Liver (tissue), 8 donors: ENCODE measurements at regions not wholly inside any gene's neighbourhood (a gene's known extent, or its start where the extent isn't known, plus 50 kb on each side); places are given as distances from the start of the nearest gene placed in this dataset.

Experiments used
- DNase-seq: peaks from one replicate; pipeline ENCODE4 v3.0.0-alpha.2; 2017; ENCODE audit warnings: low spot score
- H3K27ac ChIP-seq, 2 donors: one replicate each; pipeline ENCODE4 v1.7.0; 2013; ENCODE audit warnings: inconsistent platforms in 2 of 2, low read length in 2 of 2, control low read depth in 1 of 2, low read depth in 1 of 2, mild to moderate bottlenecking in 1 of 2
- H3K27me3 ChIP-seq, 4 donors: one replicate each; pipeline versions ENCODE4 v1.6.1 to v1.7.0; 2013; ENCODE audit warnings: low read length in 3 of 4, inconsistent platforms in 1 of 4, mild to moderate bottlenecking in 1 of 4, moderate library complexity in 1 of 4; ENCODE audit not compliant: control insufficient read depth in 4 of 4, insufficient read depth in 4 of 4
- H3K36me3 ChIP-seq, 4 donors: one replicate each; pipeline versions ENCODE4 v1.6.1 to v1.7.0; 2013; ENCODE audit warnings: low read length in 3 of 4, mild to moderate bottlenecking in 3 of 4, low read depth in 1 of 4, moderate library complexity in 1 of 4; ENCODE audit not compliant: control insufficient read depth in 4 of 4, insufficient read depth in 3 of 4
- H3K4me1 ChIP-seq, 4 donors: one replicate each; pipeline versions ENCODE4 v1.6.1 to v1.7.0; 2013; ENCODE audit warnings: low read length in 3 of 4, mild to moderate bottlenecking in 3 of 4, moderate library complexity in 1 of 4; ENCODE audit not compliant: control insufficient read depth in 4 of 4, insufficient read depth in 4 of 4
- H3K4me3 ChIP-seq, 3 donors: one replicate each; pipeline versions ENCODE4 v1.6.1 to v1.7.0; 2013; ENCODE audit warnings: low read length in 3 of 3, control low read depth in 1 of 3, low read depth in 1 of 3, mild to moderate bottlenecking in 1 of 3
- H3K9ac ChIP-seq, 2 donors: one replicate each; pipeline ENCODE4 v1.7.0; 2013; ENCODE audit warnings: low read length in 2 of 2, mild to moderate bottlenecking in 2 of 2, moderate library complexity in 2 of 2, control low read depth in 1 of 2, low read depth in 1 of 2
- H3K9me3 ChIP-seq, 4 donors: one replicate each; pipeline versions ENCODE4 v1.6.1 to v1.7.0; 2013; ENCODE audit warnings: low read length in 3 of 4; ENCODE audit not compliant: control insufficient read depth in 4 of 4
- EGR1 ChIP-seq, 2 donors: IDR thresholded peaks; 2 replicates each; pipeline ENCODE4 v1.6.1; 2016 to 2018; ENCODE audit warnings: antibody characterized with exemption in 2 of 2, low read depth in 2 of 2
- FOXA1 ChIP-seq: IDR thresholded peaks from 2 replicates; pipeline ENCODE4 v1.6.1; 2016; ENCODE audit warnings: antibody characterized with exemption
- FOXA2 ChIP-seq: IDR thresholded peaks from 2 replicates; pipeline ENCODE4 v1.6.1; 2016; ENCODE audit warnings: antibody characterized with exemption
- GABPA ChIP-seq, 2 donors: IDR thresholded peaks in 1 of 2; conservative IDR thresholded peaks in 1 of 2; 2 replicates each; pipeline ENCODE4 v1.6.1; 2016; ENCODE audit warnings: antibody characterized with exemption in 2 of 2, mild to moderate bottlenecking in 1 of 2, moderate library complexity in 1 of 2
- HNF4A ChIP-seq, 2 donors: conservative IDR thresholded peaks; 2 replicates each; pipeline ENCODE4 v1.6.1; 2016; ENCODE audit warnings: antibody characterized with exemption in 2 of 2, mild to moderate bottlenecking in 2 of 2
- HNF4G ChIP-seq: IDR thresholded peaks from 2 replicates; pipeline ENCODE4 v1.6.1; 2016; ENCODE audit warnings: antibody characterized with exemption
- JUND ChIP-seq, 2 donors: IDR thresholded peaks; 2 replicates each; pipeline ENCODE4 v1.6.1; 2016; ENCODE audit warnings: antibody characterized with exemption in 2 of 2
- MAX ChIP-seq: IDR thresholded peaks from 2 replicates; pipeline ENCODE4 v1.6.1; 2016; ENCODE audit warnings: antibody characterized with exemption
- NR2F2 ChIP-seq: IDR thresholded peaks from 2 replicates; pipeline ENCODE4 v1.6.1; 2016; ENCODE audit warnings: antibody characterized with exemption
- RAD21 ChIP-seq, 2 donors: IDR thresholded peaks; 2 replicates each; pipeline ENCODE4 v1.6.1; 2016; ENCODE audit warnings: antibody characterized with exemption in 2 of 2, mild to moderate bottlenecking in 2 of 2
- REST ChIP-seq: IDR thresholded peaks from 2 replicates; pipeline ENCODE4 v1.6.1; 2016; ENCODE audit warnings: antibody characterized with exemption, mild to moderate bottlenecking
- RXRA ChIP-seq, 2 donors: IDR thresholded peaks; 2 replicates each; pipeline ENCODE4 v1.6.1; 2017 to 2018; ENCODE audit warnings: antibody characterized with exemption in 2 of 2, mild to moderate bottlenecking in 1 of 2
- SP1 ChIP-seq: IDR thresholded peaks from 2 replicates; pipeline ENCODE4 v1.6.1; 2018; ENCODE audit warnings: antibody characterized with exemption, mild to moderate bottlenecking
- TAF1 ChIP-seq: conservative IDR thresholded peaks from 2 replicates; pipeline ENCODE4 v1.6.1; 2016; ENCODE audit warnings: antibody characterized with exemption, mild to moderate bottlenecking
- YY1 ChIP-seq: IDR thresholded peaks from 2 replicates; pipeline ENCODE4 v1.6.1; 2016; ENCODE audit warnings: antibody characterized with exemption, mild to moderate bottlenecking
- WGBS: extraction: QIAGEN DNeasy Blood & Tissue Kit; methylation state at CpG from one replicate; pipeline ENCODE4 v1.1.7; 2013; 5-methylcytosine and 5-hydroxymethylcytosine counted together
- TF ChIP-seq, protein P1 (sequence below): IDR thresholded peaks from 2 replicates; pipeline ENCODE4 v1.6.1; 2016; ENCODE audit warnings: antibody characterized with exemption
- TF ChIP-seq, protein P2 (sequence below): fragments of 150-350 bp; IDR thresholded peaks from 2 replicates; pipeline ENCODE4 v1.5.1; 2017; ENCODE audit warnings: improper control_type of control experiment, low read depth, low read length; ENCODE audit not compliant: missing input control
- TF ChIP-seq, protein P3 (sequence below): IDR thresholded peaks from 2 replicates; pipeline ENCODE4 v1.6.1; 2016; ENCODE audit warnings: antibody characterized with exemption
- donor health status: healthy.
- donor health status: healthy.
- donor health status: healthy.
- donor health status: healthy.
- donor health status: healthy.

DNA sequence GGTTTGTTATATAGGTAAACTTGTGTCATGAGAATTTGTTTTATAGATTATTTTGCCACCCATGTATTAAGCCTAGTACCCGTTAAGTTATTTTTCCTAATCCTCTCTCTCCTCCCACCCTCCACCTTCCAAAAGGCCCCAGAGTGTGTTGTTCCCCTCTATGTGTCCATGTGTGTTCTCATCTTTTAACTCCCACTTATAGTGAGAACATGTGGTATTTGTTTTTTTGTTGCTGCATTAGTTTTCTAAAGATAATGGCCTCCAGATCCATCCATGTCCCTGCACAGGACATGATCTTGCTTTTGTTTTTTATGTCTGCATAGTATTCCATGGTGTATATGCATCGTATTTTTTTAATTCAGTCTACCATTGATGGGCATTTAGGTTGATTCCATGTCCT lies 1075.6 kb upstream of the CNTNAP5 start:
- Histone ChIP-seq H3K4me3 (no peak overlapping the region), H3K9me3 (no peaks in the 10 kb centered on the region), H3K27ac (no peak overlapping the region), H3K4me1 (no peaks in the 10 kb centered on the region), H3K9ac (no peak overlapping the region), H3K36me3 (no peaks in the 10 kb centered on the region), H3K27me3 (no peaks in the 10 kb centered on the region)
- WGBS: 73% methylated on average over 2 of the region's 2 CpGs
- TF ChIP-seq, protein P1, sequence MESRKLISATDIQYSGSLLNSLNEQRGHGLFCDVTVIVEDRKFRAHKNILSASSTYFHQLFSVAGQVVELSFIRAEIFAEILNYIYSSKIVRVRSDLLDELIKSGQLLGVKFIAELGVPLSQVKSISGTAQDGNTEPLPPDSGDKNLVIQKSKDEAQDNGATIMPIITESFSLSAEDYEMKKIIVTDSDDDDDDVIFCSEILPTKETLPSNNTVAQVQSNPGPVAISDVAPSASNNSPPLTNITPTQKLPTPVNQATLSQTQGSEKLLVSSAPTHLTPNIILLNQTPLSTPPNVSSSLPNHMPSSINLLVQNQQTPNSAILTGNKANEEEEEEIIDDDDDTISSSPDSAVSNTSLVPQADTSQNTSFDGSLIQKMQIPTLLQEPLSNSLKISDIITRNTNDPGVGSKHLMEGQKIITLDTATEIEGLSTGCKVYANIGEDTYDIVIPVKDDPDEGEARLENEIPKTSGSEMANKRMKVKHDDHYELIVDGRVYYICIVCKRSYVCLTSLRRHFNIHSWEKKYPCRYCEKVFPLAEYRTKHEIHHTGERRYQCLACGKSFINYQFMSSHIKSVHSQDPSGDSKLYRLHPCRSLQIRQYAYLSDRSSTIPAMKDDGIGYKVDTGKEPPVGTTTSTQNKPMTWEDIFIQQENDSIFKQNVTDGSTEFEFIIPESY: no peak
- no peak for TF ChIP-seq REST
- TF ChIP-seq HNF4A (conservative IDR thresholded peaks at IDR 0.05): no peak
- no peak for DNase-seq

GRCh38 chr2:122955776-122956175 lies 1069.3 kb upstream of the CNTNAP5 start:
- WGBS: 74% methylated on average over 4 of the region's 4 CpGs
- Histone ChIP-seq H3K27me3 (no peaks in the 10 kb centered on the region), H3K27ac (no peak overlapping the region), H3K4me3 (no peak overlapping the region), H3K36me3 (no peaks in the 10 kb centered on the region), H3K9ac (no peak overlapping the region), H3K4me1 (no peaks in the 10 kb centered on the region), H3K9me3 (no peaks in the 10 kb centered on the region)
- TF ChIP-seq MAX (no peak), JUND (IDR thresholded peaks at IDR 0.05) (no peak), NR2F2 (no peak), HNF4A (conservative IDR thresholded peaks at IDR 0.05) (no peak), FOXA2 (no peak), EGR1 (IDR thresholded peaks at IDR 0.05; ENCODE audit: low read depth in 2 of 2) (no peak), GABPA (IDR thresholded peaks at IDR 0.05 in 1 of 2, conservative IDR thresholded peaks at IDR 0.05 in 1 of 2) (no peak), RXRA (IDR thresholded peaks at IDR 0.05) (no peak), SP1 (no peak), YY1 (no peak), FOXA1 (no peak), HNF4G (no peak), REST (no peak), TAF1 (no peak), RAD21 (IDR thresholded peaks at IDR 0.05) (no peak)
- TF ChIP-seq, protein P1: no peak
- TF ChIP-seq, protein P2, sequence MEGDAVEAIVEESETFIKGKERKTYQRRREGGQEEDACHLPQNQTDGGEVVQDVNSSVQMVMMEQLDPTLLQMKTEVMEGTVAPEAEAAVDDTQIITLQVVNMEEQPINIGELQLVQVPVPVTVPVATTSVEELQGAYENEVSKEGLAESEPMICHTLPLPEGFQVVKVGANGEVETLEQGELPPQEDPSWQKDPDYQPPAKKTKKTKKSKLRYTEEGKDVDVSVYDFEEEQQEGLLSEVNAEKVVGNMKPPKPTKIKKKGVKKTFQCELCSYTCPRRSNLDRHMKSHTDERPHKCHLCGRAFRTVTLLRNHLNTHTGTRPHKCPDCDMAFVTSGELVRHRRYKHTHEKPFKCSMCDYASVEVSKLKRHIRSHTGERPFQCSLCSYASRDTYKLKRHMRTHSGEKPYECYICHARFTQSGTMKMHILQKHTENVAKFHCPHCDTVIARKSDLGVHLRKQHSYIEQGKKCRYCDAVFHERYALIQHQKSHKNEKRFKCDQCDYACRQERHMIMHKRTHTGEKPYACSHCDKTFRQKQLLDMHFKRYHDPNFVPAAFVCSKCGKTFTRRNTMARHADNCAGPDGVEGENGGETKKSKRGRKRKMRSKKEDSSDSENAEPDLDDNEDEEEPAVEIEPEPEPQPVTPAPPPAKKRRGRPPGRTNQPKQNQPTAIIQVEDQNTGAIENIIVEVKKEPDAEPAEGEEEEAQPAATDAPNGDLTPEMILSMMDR: no peak
- TF ChIP-seq, protein P3, sequence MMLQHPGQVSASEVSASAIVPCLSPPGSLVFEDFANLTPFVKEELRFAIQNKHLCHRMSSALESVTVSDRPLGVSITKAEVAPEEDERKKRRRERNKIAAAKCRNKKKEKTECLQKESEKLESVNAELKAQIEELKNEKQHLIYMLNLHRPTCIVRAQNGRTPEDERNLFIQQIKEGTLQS: no peak
- DNase-seq: no peak
